ENCODE measurements at regions not wholly inside any gene's neighbourhood (a gene's known extent, or its start where the extent isn't known, plus 50 kb on each side); places are given as distances from the start of the nearest gene placed in this dataset.

DNA sequence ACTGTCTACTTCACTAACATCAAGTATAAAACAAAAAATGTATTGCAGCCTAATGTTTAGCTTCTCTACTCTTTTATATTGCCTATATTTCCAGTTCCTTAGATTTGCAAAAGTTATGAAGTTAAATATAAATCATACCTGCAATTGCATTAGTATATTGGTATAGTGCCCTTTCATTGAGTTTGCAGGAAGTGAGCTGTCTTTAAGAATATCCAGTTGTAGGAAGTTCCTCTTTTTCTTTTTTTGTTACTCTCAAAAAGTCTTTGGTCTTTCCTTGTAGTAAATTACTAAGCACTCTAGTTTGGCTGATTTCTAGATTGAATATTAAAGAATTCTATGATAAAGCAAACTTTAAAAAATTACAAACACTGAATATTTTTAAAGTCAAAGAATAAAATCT is 71.3 kb upstream of the FN1 start:
- no peak overlapping the region for H3K27ac ChIP-seq (ENCODE audit: low read depth, low read length)
- no peak overlapping the region for H3K18ac ChIP-seq (ENCODE audit: extremely low read depth, low read length)
- H3K9me3 ChIP-seq (ENCODE audit: insufficient read depth in 2 of 2, low read depth in 1 of 2, low read length in 1 of 2): no peaks in the 10 kb centered on the region
- no peak overlapping the region for H4K8ac ChIP-seq (ENCODE audit: extremely low read depth, insufficient read depth, low read length)
- H2BK120ac ChIP-seq (replicated peaks; ENCODE audit: low read depth, low read length): no peak overlapping the region
- no peak overlapping the region for H2BK12ac ChIP-seq (ENCODE audit: low read depth, low read length)
- no peaks in the 10 kb centered on the region for H3K4me1 ChIP-seq (replicated peaks in 1 of 4; ENCODE audit: control insufficient read depth in 3 of 4, insufficient read depth in 4 of 4, low read length in 3 of 4)
- DNase-seq (ENCODE audit: low read depth in 1 of 2, low spot score in 2 of 2) (no peak), FAIRE-seq (no peak)
- no peak overlapping the region for H2AFZ ChIP-seq (ENCODE audit: low read length)
- no peak overlapping the region for H3K4me3 ChIP-seq (ENCODE audit: extremely low read depth in 1 of 4, insufficient read depth in 2 of 4, low read depth in 3 of 4, low read length in 4 of 4)
- no peak overlapping the region for H4K91ac ChIP-seq (replicated peaks; ENCODE audit: insufficient read length, low read length)
- no peaks in the 10 kb centered on the region for H3K27me3 ChIP-seq (replicated peaks in 1 of 4; ENCODE audit: control insufficient read depth in 3 of 4, extremely low read depth in 1 of 4, insufficient read depth in 3 of 4, low read length in 3 of 4)
- no peaks in the 10 kb centered on the region for H3K79me1 ChIP-seq (ENCODE audit: low read depth, low read length)
- H3K14ac ChIP-seq (ENCODE audit: insufficient read length): no peak overlapping the region
- no peak overlapping the region for H3K23ac ChIP-seq (ENCODE audit: insufficient read length)
- H4K20me1 ChIP-seq (replicated peaks in 1 of 2; ENCODE audit: control insufficient read depth in 1 of 2, insufficient read depth in 2 of 2, low read length in 2 of 2): no peaks in the 10 kb centered on the region
- no peak overlapping the region for H2BK15ac ChIP-seq (ENCODE audit: low read length)
- no peak overlapping the region for H2BK5ac ChIP-seq (ENCODE audit: low read depth, low read length)
- no peak overlapping the region for H2BK20ac ChIP-seq (ENCODE audit: low read length)
- no peaks in the 10 kb centered on the region for H3K79me2 ChIP-seq (ENCODE audit: control insufficient read depth in 1 of 2, insufficient read depth in 2 of 2, low read length in 2 of 2)
- no peak overlapping the region for H3K9ac ChIP-seq (replicated peaks in 1 of 4; ENCODE audit: extremely low read depth in 1 of 4, low read depth in 3 of 4, low read length in 3 of 4)
- H4K5ac ChIP-seq (ENCODE audit: insufficient read length, low read depth, low read length): no peak overlapping the region
- no peaks in the 10 kb centered on the region for H3K23me2 ChIP-seq (ENCODE audit: low read depth, low read length)
- H3K56ac ChIP-seq (replicated peaks; ENCODE audit: insufficient read length, low read depth, low read length): no peak overlapping the region
- H3K4ac ChIP-seq (replicated peaks; ENCODE audit: insufficient read length, low read depth, low read length): no peak overlapping the region
- H2AK5ac ChIP-seq (ENCODE audit: low read depth, low read length): no peak overlapping the region
- ChIA-PET CTCF (ENCODE audit: partially characterized antibody) (no interaction called here), POLR2A (ENCODE audit: partially characterized antibody) (no interaction called here)
- H3K4me2 ChIP-seq (ENCODE audit: insufficient read depth in 1 of 2, low read depth in 2 of 2, low read length in 2 of 2): no peak overlapping the region
- no peaks in the 10 kb centered on the region for H3K36me3 ChIP-seq (ENCODE audit: control insufficient read depth in 2 of 4, insufficient read depth in 4 of 4, low read length in 3 of 4)
- TF ChIP-seq FOSL1 (IDR thresholded peaks at IDR 0.05; ENCODE audit: insufficient read depth, low read depth, low read length) (no peak), SAP30 (IDR thresholded peaks at IDR 0.05; ENCODE audit: insufficient read depth, insufficient replicate concordance, low read length) (no peak), CTBP2 (IDR thresholded peaks at IDR 0.05; ENCODE audit: borderline replicate concordance, insufficient read depth, insufficient read length, low read length) (no peak), SIRT6 (IDR thresholded peaks at IDR 0.05; ENCODE audit: low read length) (no peak), ATF2 (IDR thresholded peaks at IDR 0.05; ENCODE audit: low read length) (no peak), SIN3A (conservative IDR thresholded peaks at IDR 0.05 in 1 of 2, IDR thresholded peaks at IDR 0.05 in 1 of 2; ENCODE audit: low read depth in 1 of 2, low read length in 2 of 2) (no peak), TEAD4 (IDR thresholded peaks at IDR 0.05; ENCODE audit: low read depth, low read length) (no peak), POU5F1 (IDR thresholded peaks at IDR 0.05; ENCODE audit: low read depth, low read length) (no peak), POLR2A (IDR thresholded peaks at IDR 0.05; ENCODE audit: control extremely low read depth in 1 of 2, low read depth in 2 of 2, low read length in 2 of 2) (no peak), SP4 (IDR thresholded peaks at IDR 0.05; ENCODE audit: low read length) (no peak), RFX5 (IDR thresholded peaks at IDR 0.05; ENCODE audit: borderline replicate concordance, low read depth, low read length) (no peak)
- TF ChIP-seq, protein P1, sequence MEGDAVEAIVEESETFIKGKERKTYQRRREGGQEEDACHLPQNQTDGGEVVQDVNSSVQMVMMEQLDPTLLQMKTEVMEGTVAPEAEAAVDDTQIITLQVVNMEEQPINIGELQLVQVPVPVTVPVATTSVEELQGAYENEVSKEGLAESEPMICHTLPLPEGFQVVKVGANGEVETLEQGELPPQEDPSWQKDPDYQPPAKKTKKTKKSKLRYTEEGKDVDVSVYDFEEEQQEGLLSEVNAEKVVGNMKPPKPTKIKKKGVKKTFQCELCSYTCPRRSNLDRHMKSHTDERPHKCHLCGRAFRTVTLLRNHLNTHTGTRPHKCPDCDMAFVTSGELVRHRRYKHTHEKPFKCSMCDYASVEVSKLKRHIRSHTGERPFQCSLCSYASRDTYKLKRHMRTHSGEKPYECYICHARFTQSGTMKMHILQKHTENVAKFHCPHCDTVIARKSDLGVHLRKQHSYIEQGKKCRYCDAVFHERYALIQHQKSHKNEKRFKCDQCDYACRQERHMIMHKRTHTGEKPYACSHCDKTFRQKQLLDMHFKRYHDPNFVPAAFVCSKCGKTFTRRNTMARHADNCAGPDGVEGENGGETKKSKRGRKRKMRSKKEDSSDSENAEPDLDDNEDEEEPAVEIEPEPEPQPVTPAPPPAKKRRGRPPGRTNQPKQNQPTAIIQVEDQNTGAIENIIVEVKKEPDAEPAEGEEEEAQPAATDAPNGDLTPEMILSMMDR (IDR thresholded peaks at IDR 0.05; ENCODE audit: control extremely low read depth in 1 of 3, insufficient read depth in 1 of 3, low read depth in 1 of 3, low read length in 3 of 3): no peak

All from H1 (cell line).